SK-N-SH treated with all-trans-retinoic acid at 6 μM for 48 hours (cell line): ENCODE measurements at regions not wholly inside any gene's neighbourhood (a gene's known extent, or its start where the extent isn't known, plus 50 kb on each side); places are given as distances from the start of the nearest gene placed in this dataset.

Source experiments
- ATAC-seq: fragments of 200-7000 bp; cut with Tn5 transposase; 3 replicates; pipeline ENCODE4 v1.9.1; 2020; ENCODE audit warnings: mild to moderate bottlenecking, moderate library complexity
- ARNTL ChIP-seq: fragments of 450-650 bp; formaldehyde crosslinking; IDR thresholded peaks from 2 replicates; pipeline ENCODE4 v1.5.0; 2020; ENCODE audit warnings: low read depth, mild to moderate bottlenecking, moderate library complexity, borderline replicate concordance
- BACH2 ChIP-seq: fragments of 250-450 bp; sonication (Bioruptor Pico); IDR thresholded peaks from 2 replicates; pipeline ENCODE4 v1.9.0; 2021; ENCODE audit warnings: mild to moderate bottlenecking, borderline replicate concordance
- CSDC2 ChIP-seq: fragments of 250-450 bp; sonication (Bioruptor Pico); IDR thresholded peaks from 2 replicates; pipeline ENCODE4 v1.5.0; 2020; ENCODE audit warnings: mild to moderate bottlenecking, moderate library complexity
- ESRRG ChIP-seq: fragments of 250-450 bp; sonication (Bioruptor Pico); IDR thresholded peaks from 2 replicates; pipeline ENCODE4 v1.6.1; 2021; ENCODE audit warnings: mild to moderate bottlenecking
- GLIS3 ChIP-seq: fragments of 250-450 bp; sonication (Bioruptor Pico); IDR thresholded peaks from 2 replicates; pipeline ENCODE4 v1.5.0; 2020; ENCODE audit warnings: mild to moderate bottlenecking, moderate library complexity
- ISL1 ChIP-seq: fragments of 250-450 bp; sonication (Bioruptor Pico); IDR thresholded peaks from 2 replicates; pipeline ENCODE4 v2.1.2; 2022; ENCODE audit warnings: mild to moderate bottlenecking, moderate library complexity
- OSR1 ChIP-seq: fragments of 250-450 bp; sonication (Bioruptor Pico); IDR thresholded peaks from 2 replicates; pipeline ENCODE4 v1.8.0; 2022; ENCODE audit warnings: moderate library complexity, mild to moderate bottlenecking, inconsistent platforms
- POU6F1 ChIP-seq: fragments of 250-450 bp; sonication (Bioruptor Pico); IDR thresholded peaks from 2 replicates; pipeline ENCODE4 v1.8.0; 2021; ENCODE audit warnings: low read depth, mild to moderate bottlenecking, moderate library complexity, borderline replicate concordance
- PPARA ChIP-seq: fragments of 250-450 bp; sonication (Bioruptor Pico); IDR thresholded peaks from 2 replicates; pipeline ENCODE4 v1.5.0; 2020; ENCODE audit warnings: mild to moderate bottlenecking, borderline replicate concordance
- RARB ChIP-seq: fragments of 250-450 bp; sonication (Bioruptor Pico); IDR thresholded peaks from 2 replicates; pipeline ENCODE4 v1.8.0; 2021; ENCODE audit warnings: mild to moderate bottlenecking, moderate library complexity
- SNAI2 ChIP-seq: fragments of 250-450 bp; sonication (Bioruptor Pico); IDR thresholded peaks from 2 replicates; pipeline ENCODE4 v1.5.0; 2020; ENCODE audit warnings: mild to moderate bottlenecking, moderate library complexity
- TOX ChIP-seq: fragments of 250-450 bp; sonication (Bioruptor Pico); IDR thresholded peaks from 2 replicates; pipeline ENCODE4 v1.8.0; 2021; ENCODE audit warnings: mild to moderate bottlenecking, moderate library complexity, borderline replicate concordance
- TSHZ2 ChIP-seq: fragments of 250-450 bp; sonication (Bioruptor Pico); IDR thresholded peaks from 2 replicates; pipeline ENCODE4 v1.5.0; 2020; ENCODE audit warnings: mild to moderate bottlenecking, moderate library complexity
- ZC3H10 ChIP-seq: fragments of 250-450 bp; sonication (Bioruptor Pico); IDR thresholded peaks from 2 replicates; pipeline ENCODE4 v1.5.1; 2021; ENCODE audit warnings: mild to moderate bottlenecking, moderate library complexity
- ZFP3 ChIP-seq: fragments of 250-450 bp; sonication (Bioruptor Pico); IDR thresholded peaks from 2 replicates; pipeline ENCODE4 v1.5.0; 2020; ENCODE audit warnings: mild to moderate bottlenecking, moderate library complexity
- ZFP30 ChIP-seq: fragments of 450-650 bp; formaldehyde crosslinking; IDR thresholded peaks from 2 replicates; pipeline ENCODE4 v1.5.0; 2022; ENCODE audit warnings: mild to moderate bottlenecking, moderate library complexity
- ZNF565 ChIP-seq: fragments of 450-650 bp; formaldehyde crosslinking; conservative IDR thresholded peaks from 2 replicates; pipeline ENCODE4 v1.5.0; 2020; ENCODE audit warnings: low read depth, mild to moderate bottlenecking, moderate library complexity
- ZNF70 ChIP-seq: fragments of 450-650 bp; formaldehyde crosslinking; IDR thresholded peaks from 2 replicates; pipeline ENCODE4 v1.5.0; 2020; ENCODE audit warnings: mild to moderate bottlenecking, moderate library complexity
- ZNF8 ChIP-seq: fragments of 450-650 bp; formaldehyde crosslinking; IDR thresholded peaks from 2 replicates; pipeline ENCODE4 v1.5.0; 2020; ENCODE audit warnings: mild to moderate bottlenecking, moderate library complexity
- TF ChIP-seq, protein P1 (sequence below): fragments of 250-450 bp; sonication (Bioruptor Pico); IDR thresholded peaks from 2 replicates; pipeline ENCODE4 v1.8.0; 2020; ENCODE audit warnings: mild to moderate bottlenecking, moderate library complexity, borderline replicate concordance
- TF ChIP-seq, protein P2 (sequence below): fragments of 250-450 bp; sonication (Bioruptor Pico); IDR thresholded peaks from 2 replicates; pipeline ENCODE4 v1.5.1; 2021; ENCODE audit warnings: mild to moderate bottlenecking, moderate library complexity

- TF ChIP-seq ZFP30 (no peak), ESRRG (CRISPR knock-in tag) (no peak), SNAI2 (CRISPR knock-in tag) (no peak), GLIS3 (no peak), BACH2 (no peak), TOX (CRISPR knock-in tag) (no peak), RARB (CRISPR knock-in tag) (no peak), ARNTL (CRISPR knock-in tag) (no peak), OSR1 (CRISPR knock-in tag) (no peak)
- TF ChIP-seq, protein P1, sequence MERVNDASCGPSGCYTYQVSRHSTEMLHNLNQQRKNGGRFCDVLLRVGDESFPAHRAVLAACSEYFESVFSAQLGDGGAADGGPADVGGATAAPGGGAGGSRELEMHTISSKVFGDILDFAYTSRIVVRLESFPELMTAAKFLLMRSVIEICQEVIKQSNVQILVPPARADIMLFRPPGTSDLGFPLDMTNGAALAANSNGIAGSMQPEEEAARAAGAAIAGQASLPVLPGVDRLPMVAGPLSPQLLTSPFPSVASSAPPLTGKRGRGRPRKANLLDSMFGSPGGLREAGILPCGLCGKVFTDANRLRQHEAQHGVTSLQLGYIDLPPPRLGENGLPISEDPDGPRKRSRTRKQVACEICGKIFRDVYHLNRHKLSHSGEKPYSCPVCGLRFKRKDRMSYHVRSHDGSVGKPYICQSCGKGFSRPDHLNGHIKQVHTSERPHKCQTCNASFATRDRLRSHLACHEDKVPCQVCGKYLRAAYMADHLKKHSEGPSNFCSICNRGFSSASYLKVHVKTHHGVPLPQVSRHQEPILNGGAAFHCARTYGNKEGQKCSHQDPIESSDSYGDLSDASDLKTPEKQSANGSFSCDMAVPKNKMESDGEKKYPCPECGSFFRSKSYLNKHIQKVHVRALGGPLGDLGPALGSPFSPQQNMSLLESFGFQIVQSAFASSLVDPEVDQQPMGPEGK (CRISPR knock-in tag) = no peak
- ATAC-seq = no peak
Observed at GRCh38 chr2:221924576-221924975, 352.5 kb upstream of the EPHA4 start.

DNA sequence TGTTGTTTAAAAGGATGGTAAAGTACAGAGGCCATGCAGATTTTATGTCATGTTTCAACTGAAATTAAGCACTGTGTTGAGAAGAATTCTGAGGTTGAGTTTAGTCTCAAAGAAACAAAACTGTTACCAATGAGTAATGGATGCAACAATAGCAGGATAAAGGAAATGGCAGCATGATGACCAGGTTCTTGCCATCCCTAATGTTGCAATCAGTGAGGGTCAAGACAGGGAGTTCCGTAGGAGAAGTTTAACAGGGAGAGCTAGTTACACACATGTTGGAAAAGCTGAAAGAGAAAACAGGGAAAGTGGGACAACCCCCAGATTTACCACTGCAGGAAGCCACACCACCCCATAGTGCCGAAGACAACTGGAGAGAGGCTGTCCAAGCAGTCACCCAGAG, 343.8 kb upstream of the EPHA4 start:
- ATAC-seq = no peak
- TF ChIP-seq CSDC2 (no peak), OSR1 (CRISPR knock-in tag) (no peak), ZNF8 (CRISPR knock-in tag) (no peak), TSHZ2 (no peak), ZNF565 (CRISPR knock-in tag) (no peak), ISL1 (no peak), GLIS3 (no peak), ZC3H10 (no peak), ZNF70 (CRISPR knock-in tag) (no peak)
- TF ChIP-seq, protein P1 (CRISPR knock-in tag) = no peak
- TF ChIP-seq, protein P2, sequence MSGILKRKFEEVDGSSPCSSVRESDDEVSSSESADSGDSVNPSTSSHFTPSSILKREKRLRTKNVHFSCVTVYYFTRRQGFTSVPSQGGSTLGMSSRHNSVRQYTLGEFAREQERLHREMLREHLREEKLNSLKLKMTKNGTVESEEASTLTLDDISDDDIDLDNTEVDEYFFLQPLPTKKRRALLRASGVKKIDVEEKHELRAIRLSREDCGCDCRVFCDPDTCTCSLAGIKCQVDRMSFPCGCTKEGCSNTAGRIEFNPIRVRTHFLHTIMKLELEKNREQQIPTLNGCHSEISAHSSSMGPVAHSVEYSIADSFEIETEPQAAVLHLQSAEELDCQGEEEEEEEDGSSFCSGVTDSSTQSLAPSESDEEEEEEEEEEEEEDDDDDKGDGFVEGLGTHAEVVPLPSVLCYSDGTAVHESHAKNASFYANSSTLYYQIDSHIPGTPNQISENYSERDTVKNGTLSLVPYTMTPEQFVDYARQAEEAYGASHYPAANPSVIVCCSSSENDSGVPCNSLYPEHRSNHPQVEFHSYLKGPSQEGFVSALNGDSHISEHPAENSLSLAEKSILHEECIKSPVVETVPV = no peak

DNA sequence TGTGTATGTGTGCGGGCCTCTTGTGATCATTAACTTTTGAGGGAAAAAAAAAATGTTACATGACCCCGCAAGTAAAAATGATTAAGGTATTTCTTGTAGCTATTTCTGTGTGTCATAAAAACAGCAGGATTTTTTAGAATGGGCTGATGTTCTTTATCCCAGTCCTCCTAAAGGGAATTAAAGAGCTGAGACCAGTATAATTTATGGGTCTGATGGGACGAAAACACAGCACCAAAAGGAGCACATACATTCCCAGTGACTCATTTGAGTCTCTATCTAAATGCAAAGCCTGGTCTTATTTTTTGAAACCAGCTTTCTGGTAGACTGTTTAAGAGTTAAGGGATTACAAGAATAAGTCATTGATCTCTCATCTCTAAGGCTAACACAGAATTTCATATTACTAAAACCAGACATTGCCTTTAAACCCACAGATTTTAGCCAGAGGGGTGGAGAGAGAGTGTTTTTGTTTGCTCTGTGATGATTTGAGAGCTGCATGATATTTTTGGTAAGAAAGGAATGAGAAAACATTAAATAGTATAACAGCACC, 342.3 kb upstream of the EPHA4 start:
- no peak for ATAC-seq
- TF ChIP-seq OSR1 (CRISPR knock-in tag) (no peak), CSDC2 (no peak)

DNA sequence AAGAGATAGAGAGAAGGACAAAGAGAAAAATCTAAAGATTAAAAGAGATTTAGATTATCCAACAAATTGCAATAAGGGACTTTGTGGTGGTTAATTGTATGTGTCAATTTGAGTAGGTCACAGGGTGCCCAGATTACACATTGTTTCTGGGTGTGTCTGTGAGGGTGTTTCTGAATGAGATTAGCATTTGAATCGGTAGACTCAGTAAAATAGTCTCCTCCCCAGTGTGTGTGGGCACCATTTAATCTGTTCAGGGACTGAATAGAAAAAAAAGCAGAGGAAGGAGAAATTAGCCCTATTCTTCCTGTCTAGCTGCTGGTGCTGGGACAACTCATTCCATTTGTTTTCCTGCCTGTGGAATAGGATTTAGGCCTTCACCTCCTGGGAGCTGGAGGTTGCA, 339.8 kb upstream of the EPHA4 start:
- TF ChIP-seq ZNF8 (CRISPR knock-in tag) (no peak), ESRRG (CRISPR knock-in tag) (no peak), PPARA (no peak), RARB (CRISPR knock-in tag) (no peak), ZNF565 (CRISPR knock-in tag) (no peak), ZFP3 (CRISPR knock-in tag) (no peak), POU6F1 (CRISPR knock-in tag) (no peak)
- TF ChIP-seq, protein P1 (CRISPR knock-in tag) = no peak
- ATAC-seq = no peak
